HepG2 (cell line): ENCODE measurements at regions not wholly inside any gene's neighbourhood (a gene's known extent, or its start where the extent isn't known, plus 50 kb on each side); places are given as distances from the start of the nearest gene placed in this dataset.

Experiments
- ATAC-seq: fragments of 200-7000 bp; cut with Tn5 transposase; 3 replicates; pipeline ENCODE4 v1.9.1; 2020; ENCODE audit warnings: mild to moderate bottlenecking, moderate library complexity
- BruUV-seq: library from RNA; stranded (reverse); fragments of 400-500 nt; replicated peaks from 2 replicates; lab custom pipeline; 2021; lab: Mats Ljungman, UMichigan
- CTCF ChIA-PET: fragments of 300-600 bp; formaldehyde crosslinking; extraction: SDS; loops from one replicate; lab custom pipeline; 2021; ENCODE audit warnings: low total read pairs, inconsistent platforms, low intra/inter-chr PET ratio; lab: Yijun Ruan, JAX
- POLR2A ChIA-PET: fragments of 350-600 bp; sonication (Branson Sonifier 250); formaldehyde crosslinking; loops from one replicate; lab custom pipeline; 2020; ENCODE audit warnings: antibody characterized with exemption, inconsistent platforms; lab: Yijun Ruan, JAX
- DNase-seq: peaks from one replicate; pipeline ENCODE4 v3.0.0-alpha.2; 2015; ENCODE audit warnings: low spot score
- FAIRE-seq: peaks from 3 replicates; lab custom pipeline; 2011; peaks lifted over from hg19 to GRCh38; lab: Jason Lieb, UNC
- H2AFZ ChIP-seq: one replicate; pipeline ENCODE4 v1.6.1; 2011; ENCODE audit warnings: low read length, inconsistent platforms
- H3K27ac ChIP-seq: fragments of 300-600 bp; 3 replicates; pipeline ENCODE4 v1.8.0; 2011; ENCODE audit warnings: mixed run types, mild to moderate bottlenecking, mixed read lengths, low read length, inconsistent platforms; ENCODE audit not compliant: insufficient read depth; ENCODE audit errors: extremely low read length
- H3K27me3 ChIP-seq, 2 experiments: fragments of 200-600 bp in 1 of 2; 2 replicates in 1 of 2; 3 replicates in 1 of 2; pipeline versions ENCODE4 v1.6.0 to v1.8.0; 2011; ENCODE audit warnings: low read length in 2 of 2, mild to moderate bottlenecking in 2 of 2, moderate library complexity in 2 of 2, inconsistent platforms in 1 of 2; ENCODE audit not compliant: insufficient read depth in 2 of 2, control insufficient read depth in 1 of 2
- H3K36me3 ChIP-seq, 2 experiments: fragments of 200-600 bp in 1 of 2; replicated peaks in 1 of 2; 2 replicates in 1 of 2; 3 replicates in 1 of 2; pipeline versions ENCODE4 v1.5.1 to v1.8.0; 2011; ENCODE audit warnings: low read length in 2 of 2, inconsistent platforms in 1 of 2; ENCODE audit not compliant: insufficient read depth in 2 of 2, control insufficient read depth in 1 of 2
- H3K4me1 ChIP-seq: 2 replicates; pipeline ENCODE4 v1.5.1; 2012; ENCODE audit warnings: low read length, inconsistent platforms; ENCODE audit not compliant: insufficient read depth
- H3K4me2 ChIP-seq: 2 replicates; pipeline ENCODE4 v1.6.0; 2011; ENCODE audit warnings: low read depth, low read length, inconsistent platforms
- H3K4me3 ChIP-seq, 3 experiments: fragments of 200-600 bp in 1 of 3; sonication (generic), shearing (Covaris generic) in 1 of 3; replicated peaks in 1 of 3; 2 replicates each; pipeline ENCODE4 v1.5.1; 2011 to 2016; ENCODE audit warnings: low read length in 3 of 3, inconsistent platforms in 2 of 3, low read depth in 2 of 3, mild to moderate bottlenecking in 2 of 3, control low read depth in 1 of 3, mixed read lengths in 1 of 3; ENCODE audit not compliant: insufficient read depth in 1 of 3
- H3K79me2 ChIP-seq: one replicate; pipeline ENCODE4 v1.6.1; 2011; ENCODE audit warnings: low read length, inconsistent platforms; ENCODE audit not compliant: insufficient read depth
- H3K9ac ChIP-seq: 2 replicates; pipeline ENCODE4 v1.6.0; 2011; ENCODE audit warnings: mild to moderate bottlenecking, low read depth, low read length, inconsistent platforms; ENCODE audit not compliant: insufficient read depth
- H3K9me3 ChIP-seq: 2 replicates; pipeline ENCODE4 v1.5.1; 2012; ENCODE audit warnings: mild to moderate bottlenecking, low read length
- H4K20me1 ChIP-seq: 2 replicates; pipeline ENCODE4 v1.6.0; 2011; ENCODE audit warnings: inconsistent platforms, mild to moderate bottlenecking, low read length, moderate library complexity; ENCODE audit not compliant: insufficient read depth
- ATF5 ChIP-seq: sonication (generic); formaldehyde crosslinking; IDR thresholded peaks from 2 replicates; pipeline ENCODE4 v1.4.0; 2020; ENCODE audit warnings: mild to moderate bottlenecking, low read depth, missing genetic modification reagents
- HNRNPH1 ChIP-seq: fragments of 200-400 bp; formaldehyde crosslinking; optimal IDR thresholded peaks from 2 replicates; pipeline ENCODE3; 2017; ENCODE audit warnings: mild to moderate bottlenecking, low read depth, low read length
- TGIF2 ChIP-seq: IDR thresholded peaks from 2 replicates; pipeline ENCODE4 v1.6.1; 2016; ENCODE audit warnings: control low read depth, missing compliant biosample characterization
- ZNF407 ChIP-seq: sonication (generic); formaldehyde crosslinking; IDR thresholded peaks from one replicate; pipeline ENCODE4 v1.5.1; 2020; ENCODE audit warnings: mild to moderate bottlenecking, missing genetic modification reagents; ENCODE audit errors: not compliant biosample characterization
- ZNF547 ChIP-seq: sonication (generic); formaldehyde crosslinking; IDR thresholded peaks from 2 replicates; pipeline ENCODE4 v1.5.1; 2020; ENCODE audit warnings: mild to moderate bottlenecking, missing genetic modification reagents
- ZNF652 ChIP-seq: IDR thresholded peaks from 2 replicates; pipeline ENCODE4 v1.6.1; 2016; ENCODE audit warnings: low read depth, borderline replicate concordance
- WGBS: methylation state at CpG from one replicate; pipeline ENCODE4 v1.1.6; 2017; ENCODE audit warnings: low lambda C conversion rate; 5-methylcytosine and 5-hydroxymethylcytosine counted together
- in situ Hi-C: cut with HindIII; loops from 2 replicates; pipeline ENCODE4 v1.10.0; 2017; ENCODE audit warnings: low pct_unique_long_range_greater_than_20kb; ENCODE audit not compliant: extremely low pct_ligation_motif_present
- intact Hi-C: fragments of 100-400 bp; cut with micrococcal nuclease; formaldehyde crosslinking; loops from one replicate; pipeline ENCODE4 v1.10.0; 2022; ENCODE audit not compliant: unreplicated experiment
- TF ChIP-seq, protein P1 (sequence below): sonication (generic); formaldehyde crosslinking; IDR thresholded peaks from 2 replicates; pipeline ENCODE4 v1.5.1; 2020; ENCODE audit warnings: mild to moderate bottlenecking, missing genetic modification reagents, borderline replicate concordance

- Histone ChIP-seq H2AFZ (peak overlapping the region; percentile 90), H3K4me3 (peak overlapping the region in 1 of 3 experiments; percentile 24; a peak in 1 of 6 replicates), H3K27ac (peak overlapping the region; percentile 39), H3K27me3 (no peaks in the 10 kb centered on the region), H4K20me1 (no peaks in the 10 kb centered on the region), H3K4me1 (peaks cover 34% of the 10 kb centered on the region), H3K9me3 (no peaks in the 10 kb centered on the region), H3K79me2 (no peaks in the 10 kb centered on the region), H3K9ac (no peak overlapping the region), H3K4me2 (peak overlapping the region; percentile 59), H3K36me3 (no peaks in the 10 kb centered on the region)
- WGBS, result 0% methylated on average over 1 of the region's 1 CpG
- intact Hi-C loops, result no loop called here
- CTCF ChIA-PET, result no interaction called here
- in situ Hi-C loops, result no loop called here
- peak; percentile 97 for ATAC-seq
- peak; percentile 83 for FAIRE-seq
- BruUV-seq, result no TSS peak
- peak; percentile 49 for DNase-seq
- POLR2A ChIA-PET, result no interaction called here
- TF ChIP-seq, protein P1, sequence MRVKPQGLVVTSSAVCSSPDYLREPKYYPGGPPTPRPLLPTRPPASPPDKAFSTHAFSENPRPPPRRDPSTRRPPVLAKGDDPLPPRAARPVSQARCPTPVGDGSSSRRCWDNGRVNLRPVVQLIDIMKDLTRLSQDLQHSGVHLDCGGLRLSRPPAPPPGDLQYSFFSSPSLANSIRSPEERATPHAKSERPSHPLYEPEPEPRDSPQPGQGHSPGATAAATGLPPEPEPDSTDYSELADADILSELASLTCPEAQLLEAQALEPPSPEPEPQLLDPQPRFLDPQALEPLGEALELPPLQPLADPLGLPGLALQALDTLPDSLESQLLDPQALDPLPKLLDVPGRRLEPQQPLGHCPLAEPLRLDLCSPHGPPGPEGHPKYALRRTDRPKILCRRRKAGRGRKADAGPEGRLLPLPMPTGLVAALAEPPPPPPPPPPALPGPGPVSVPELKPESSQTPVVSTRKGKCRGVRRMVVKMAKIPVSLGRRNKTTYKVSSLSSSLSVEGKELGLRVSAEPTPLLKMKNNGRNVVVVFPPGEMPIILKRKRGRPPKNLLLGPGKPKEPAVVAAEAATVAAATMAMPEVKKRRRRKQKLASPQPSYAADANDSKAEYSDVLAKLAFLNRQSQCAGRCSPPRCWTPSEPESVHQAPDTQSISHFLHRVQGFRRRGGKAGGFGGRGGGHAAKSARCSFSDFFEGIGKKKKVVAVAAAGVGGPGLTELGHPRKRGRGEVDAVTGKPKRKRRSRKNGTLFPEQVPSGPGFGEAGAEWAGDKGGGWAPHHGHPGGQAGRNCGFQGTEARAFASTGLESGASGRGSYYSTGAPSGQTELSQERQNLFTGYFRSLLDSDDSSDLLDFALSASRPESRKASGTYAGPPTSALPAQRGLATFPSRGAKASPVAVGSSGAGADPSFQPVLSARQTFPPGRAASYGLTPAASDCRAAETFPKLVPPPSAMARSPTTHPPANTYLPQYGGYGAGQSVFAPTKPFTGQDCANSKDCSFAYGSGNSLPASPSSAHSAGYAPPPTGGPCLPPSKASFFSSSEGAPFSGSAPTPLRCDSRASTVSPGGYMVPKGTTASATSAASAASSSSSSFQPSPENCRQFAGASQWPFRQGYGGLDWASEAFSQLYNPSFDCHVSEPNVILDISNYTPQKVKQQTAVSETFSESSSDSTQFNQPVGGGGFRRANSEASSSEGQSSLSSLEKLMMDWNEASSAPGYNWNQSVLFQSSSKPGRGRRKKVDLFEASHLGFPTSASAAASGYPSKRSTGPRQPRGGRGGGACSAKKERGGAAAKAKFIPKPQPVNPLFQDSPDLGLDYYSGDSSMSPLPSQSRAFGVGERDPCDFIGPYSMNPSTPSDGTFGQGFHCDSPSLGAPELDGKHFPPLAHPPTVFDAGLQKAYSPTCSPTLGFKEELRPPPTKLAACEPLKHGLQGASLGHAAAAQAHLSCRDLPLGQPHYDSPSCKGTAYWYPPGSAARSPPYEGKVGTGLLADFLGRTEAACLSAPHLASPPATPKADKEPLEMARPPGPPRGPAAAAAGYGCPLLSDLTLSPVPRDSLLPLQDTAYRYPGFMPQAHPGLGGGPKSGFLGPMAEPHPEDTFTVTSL (CRISPR knock-in tag), result peak; percentile 80
- TF ChIP-seq ATF5 (no peak), HNRNPH1 (no peak), ZNF407 (CRISPR knock-in tag) (no peak), ZNF547 (CRISPR knock-in tag) (no peak), TGIF2 (CRISPR knock-in tag) (no peak), ZNF652 (CRISPR knock-in tag) (no peak)
Observed at GRCh38 chr4:157803845-157804521, 368.8 kb downstream of the GASK1B start.
